Activated CD4-positive, alpha-beta T cell treated with anti-CD3 and anti-CD28 coated beads, Interleukin-2, Interleukin-6, amounts not matched to agents 100 ng/mL and 50 ng/mL, durations not matched to agents 16 hours and 8 hours (primary cell): ENCODE measurements at regions not wholly inside any gene's neighbourhood (a gene's known extent, or its start where the extent isn't known, plus 50 kb on each side); places are given as distances from the start of the nearest gene placed in this dataset.
"Not testable (repeated sequence)": the region's sequence is repeated elsewhere in the genome, so short reads cannot be mapped to it uniquely, and the experiment has no call there.

Source experiments
- DNase-seq: peaks from one replicate; pipeline ENCODE4 v3.0.0-alpha.2; 2020

GRCh38 chr13:109934520-109934919 is 148.1 kb upstream of the IRS2 start:
- DNase-seq: not testable (repeated sequence)

DNA sequence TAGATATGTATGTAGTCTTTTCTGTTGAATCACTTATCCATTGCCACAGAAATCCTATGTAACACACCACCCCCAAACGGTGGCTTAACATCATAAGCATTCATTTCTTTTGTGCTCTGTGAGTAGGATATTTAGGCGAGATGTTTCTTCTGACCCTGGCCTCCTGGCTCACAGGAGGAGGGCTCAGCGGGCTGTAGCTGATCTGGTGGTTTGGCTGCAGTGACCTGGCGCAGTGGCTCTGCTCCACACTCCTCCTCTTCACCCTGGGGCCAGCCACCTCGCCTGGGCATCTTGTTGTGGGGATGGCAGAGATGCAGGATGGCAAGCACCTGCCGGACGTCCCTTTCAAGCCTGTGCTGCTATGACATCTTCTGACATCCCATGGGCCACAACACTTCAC is 147.1 kb upstream of the IRS2 start:
- DNase-seq: no peak

GRCh38 chr13:109924376-109924775 is 138.0 kb upstream of the IRS2 start:
- DNase-seq: no peak

DNA sequence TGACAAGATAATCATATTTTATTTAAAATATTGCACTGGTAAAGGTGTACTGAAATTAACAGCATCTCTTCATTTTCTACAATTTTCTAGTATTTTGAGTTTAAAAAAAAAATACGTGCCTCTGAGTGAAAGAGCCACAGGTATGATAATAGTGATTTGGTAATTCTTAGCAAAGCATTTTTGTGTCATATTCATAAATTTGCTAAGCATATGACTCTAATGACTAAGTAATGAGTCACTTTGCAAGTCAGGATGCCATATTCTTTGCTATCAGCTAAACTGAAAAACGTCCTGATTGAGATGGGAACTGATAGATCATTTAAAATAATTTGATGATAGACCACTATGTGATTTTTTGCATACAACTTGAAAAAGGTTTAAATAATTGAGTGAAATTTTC is 136.1 kb upstream of the IRS2 start:
- DNase-seq: no peak

- DNase-seq: no peak
These were observed 133.5 kb upstream of the IRS2 start for GRCh38 chr13:109919715-109920375.

DNA sequence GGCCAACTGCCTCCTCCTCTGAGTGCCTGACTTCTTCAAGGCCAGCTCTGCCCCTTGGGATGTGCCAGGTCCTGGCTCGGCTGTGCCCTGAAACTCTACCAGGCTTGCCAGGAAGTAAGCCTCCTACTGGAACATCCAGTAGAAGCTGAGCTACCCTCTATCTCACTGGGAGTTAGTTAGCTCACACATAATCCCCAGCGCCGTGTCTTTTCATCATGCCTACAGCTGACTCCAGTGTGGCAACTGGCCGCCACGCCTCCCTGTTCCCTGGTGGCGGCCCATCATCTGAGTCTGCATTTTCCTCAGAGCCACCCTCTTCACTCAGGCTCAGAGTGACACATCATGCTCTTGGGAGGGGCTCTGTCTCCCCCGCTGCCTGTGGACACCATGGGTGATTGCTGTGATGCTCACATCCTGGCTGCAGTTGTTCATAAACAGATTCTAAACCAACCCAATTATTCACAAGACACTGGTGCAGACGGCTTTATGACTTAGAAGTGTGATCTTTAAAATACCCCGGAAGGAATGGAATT is 131.9 kb upstream of the IRS2 start:
- DNase-seq: no peak

GRCh38 chr13:109917422-109917821 is 131.0 kb upstream of the IRS2 start:
- DNase-seq: no peak

DNA sequence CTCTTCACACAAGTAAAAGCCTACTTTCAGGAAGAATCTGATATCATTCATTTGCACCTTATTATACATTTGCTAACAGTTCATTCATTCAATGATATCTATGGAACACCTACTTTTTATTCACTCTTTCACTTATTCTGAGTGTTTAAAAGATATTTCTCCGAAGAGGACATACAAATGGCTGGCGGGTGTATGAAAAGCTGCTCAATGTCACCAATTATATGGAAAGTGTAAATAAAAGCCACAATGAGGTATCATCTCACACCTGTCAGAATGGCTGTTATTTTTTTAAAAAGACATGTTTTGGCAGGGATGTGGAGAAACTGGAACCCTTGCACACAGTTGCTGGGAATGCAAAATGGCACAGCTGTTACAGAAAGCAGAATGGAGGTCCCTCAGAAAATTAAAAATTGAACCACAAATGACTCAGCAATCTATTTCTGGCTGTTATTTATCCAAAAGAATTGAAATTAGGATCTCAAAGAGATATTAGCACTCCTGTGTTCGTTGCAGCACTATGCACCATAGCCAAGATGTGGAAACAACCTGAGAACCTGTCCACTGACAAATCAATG is 127.6 kb upstream of the IRS2 start:
- no peak for DNase-seq

DNA sequence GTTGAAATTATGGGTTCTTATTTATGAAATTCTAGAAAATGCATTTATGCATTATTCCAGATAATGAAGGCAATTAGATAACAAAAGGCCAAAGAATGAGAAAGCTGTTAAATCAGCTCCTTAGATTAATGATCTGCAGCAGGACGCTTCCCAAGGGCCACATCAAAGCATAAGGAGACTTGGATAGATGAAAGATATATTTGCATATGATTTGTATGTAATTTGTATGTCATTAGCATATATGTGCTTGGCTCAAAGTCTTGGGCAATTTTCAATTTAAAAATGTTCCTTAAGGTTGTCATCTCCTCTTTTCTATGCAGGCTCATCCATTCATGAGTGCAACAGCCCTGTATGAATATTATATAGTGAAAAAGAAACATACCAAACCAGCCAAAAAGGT is 126.8 kb upstream of the IRS2 start:
- no peak for DNase-seq

- DNase-seq: no peak
These were observed 123.8 kb upstream of the IRS2 start for GRCh38 chr13:109910194-109910593.

DNA sequence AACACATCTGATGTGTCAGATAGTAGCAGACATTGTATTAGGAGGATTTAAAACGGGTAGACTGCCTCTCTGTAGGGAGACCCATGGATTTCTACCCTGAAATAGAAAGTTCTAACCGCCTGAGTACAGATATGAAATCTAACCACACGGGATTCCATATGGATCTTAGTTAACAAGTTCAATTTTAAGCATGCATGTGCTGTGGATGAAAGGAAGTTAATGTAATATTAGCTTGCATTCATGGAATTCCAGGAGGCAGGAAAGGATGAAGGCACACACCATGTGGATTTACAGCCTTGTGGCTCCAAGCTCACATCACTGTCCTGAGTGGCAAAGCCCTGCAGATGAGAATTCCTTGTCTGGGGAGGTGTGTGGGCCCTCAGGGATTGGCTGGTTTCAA is 120.6 kb upstream of the IRS2 start:
- no peak for DNase-seq

GRCh38 chr13:109904218-109904617 is 117.8 kb upstream of the IRS2 start:
- DNase-seq: no peak

GRCh38 chr13:109900741-109901140 is 114.4 kb upstream of the IRS2 start:
- no peak for DNase-seq

- no peak for DNase-seq
These were observed 113.9 kb upstream of the IRS2 start for GRCh38 chr13:109900320-109900719.

DNA sequence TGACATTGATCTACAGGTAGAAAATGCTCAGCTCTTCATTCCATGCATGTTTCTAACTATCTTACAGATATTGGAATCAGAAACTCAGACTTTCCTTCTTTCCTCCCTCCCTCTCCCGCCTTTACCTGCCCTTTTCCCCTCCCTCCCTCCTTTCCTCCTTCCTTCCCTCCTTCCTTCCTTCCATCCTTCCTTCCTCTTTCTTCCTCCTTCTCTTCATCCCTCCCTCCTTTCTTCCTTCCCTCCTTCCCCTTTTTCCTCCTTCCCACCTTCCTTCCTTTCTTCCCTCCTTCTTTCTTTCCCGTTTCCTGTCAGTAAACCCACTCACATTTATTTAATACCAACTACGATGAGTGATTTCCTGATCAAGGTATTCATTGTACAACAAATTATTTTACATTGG is 113.4 kb upstream of the IRS2 start:
- DNase-seq: no peak

DNA sequence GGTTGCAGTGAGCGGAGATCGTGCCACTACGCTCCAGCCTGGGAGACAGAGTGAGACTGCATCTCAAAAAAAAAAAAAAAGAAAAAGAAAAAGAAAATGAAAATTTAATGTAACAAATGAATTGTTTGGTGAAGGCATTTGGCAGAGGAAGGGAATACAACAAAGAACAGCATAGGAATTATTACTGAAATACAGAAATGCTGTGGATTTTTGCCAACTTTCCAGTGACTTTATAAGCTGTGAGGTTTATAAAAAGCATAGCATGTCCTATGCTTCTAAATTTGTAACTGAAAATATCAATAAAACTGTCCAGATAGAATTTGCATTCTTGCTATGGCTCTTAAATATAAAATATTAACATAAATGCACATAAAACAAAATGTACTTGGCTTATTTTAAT is 112.9 kb upstream of the IRS2 start:
- no peak for DNase-seq

DNA sequence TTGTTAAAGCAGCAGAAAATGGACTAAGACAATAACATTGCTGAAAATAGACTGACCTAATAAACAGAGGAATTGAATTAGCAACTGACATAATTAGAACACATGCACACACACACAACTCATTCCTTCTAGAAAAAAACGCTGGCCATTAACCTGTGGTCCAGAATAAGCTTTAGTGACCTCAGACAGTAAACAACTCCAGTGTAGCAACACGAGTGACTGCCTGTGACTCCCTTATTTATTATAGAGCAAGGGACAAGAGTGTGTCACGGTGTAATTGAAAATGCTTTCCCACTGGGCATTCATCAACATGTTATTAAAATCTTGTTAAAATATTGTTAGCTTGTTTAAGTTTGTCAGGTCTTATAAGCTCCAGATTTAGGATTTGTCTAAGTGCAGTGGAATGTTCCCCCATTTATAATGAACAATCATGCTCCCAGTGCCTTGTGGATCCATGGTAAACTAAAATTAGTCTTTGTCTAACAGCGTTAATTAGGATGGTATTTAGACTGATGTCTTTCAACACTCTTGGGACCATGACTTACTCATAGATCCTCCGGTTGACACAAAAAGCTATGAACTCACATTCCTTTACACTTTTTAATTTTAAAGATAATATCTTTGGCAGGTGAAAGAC is 111.7 kb upstream of the IRS2 start:
- DNase-seq: no peak

DNA sequence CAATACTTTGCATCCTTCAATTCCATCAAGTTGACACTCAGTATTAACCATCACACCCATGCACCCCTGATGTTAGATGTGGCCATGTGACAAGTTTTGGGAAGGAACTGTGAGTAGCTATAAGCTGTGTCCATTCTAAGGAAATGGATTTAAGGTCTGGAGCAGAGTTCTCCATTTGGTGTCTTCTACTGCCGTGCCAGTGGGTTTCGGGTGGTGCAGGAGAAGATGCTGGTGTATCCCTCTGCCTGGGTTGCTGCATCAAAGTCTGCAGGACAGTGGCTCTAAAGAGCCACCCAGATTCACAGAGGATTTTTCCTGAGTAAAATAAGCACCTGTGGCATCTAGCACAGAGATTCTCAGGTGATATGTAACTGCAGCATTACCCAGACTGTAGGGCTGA is 105.7 kb upstream of the IRS2 start:
- DNase-seq: no peak

GRCh38 chr13:109885235-109885634 is 98.9 kb upstream of the IRS2 start:
- DNase-seq: no peak

DNA sequence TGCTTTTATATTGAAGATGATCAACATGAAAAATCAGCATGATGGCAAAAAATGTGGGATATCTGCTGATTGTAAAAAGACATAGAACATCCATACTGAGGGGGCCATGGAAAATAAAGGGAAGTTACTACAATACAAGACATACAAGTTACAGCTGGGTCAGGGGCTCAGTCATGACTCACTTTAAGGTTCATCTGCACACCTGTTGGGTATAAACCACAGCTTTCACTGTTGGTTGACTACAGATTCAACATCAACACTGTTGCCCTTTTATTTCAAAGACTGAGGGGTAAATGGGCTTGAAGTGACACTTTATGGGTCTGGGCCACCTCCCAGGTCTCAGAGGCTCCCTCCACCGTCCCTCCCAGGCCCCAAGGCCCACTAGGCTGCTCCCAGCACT is 98.1 kb upstream of the IRS2 start:
- no peak for DNase-seq

DNA sequence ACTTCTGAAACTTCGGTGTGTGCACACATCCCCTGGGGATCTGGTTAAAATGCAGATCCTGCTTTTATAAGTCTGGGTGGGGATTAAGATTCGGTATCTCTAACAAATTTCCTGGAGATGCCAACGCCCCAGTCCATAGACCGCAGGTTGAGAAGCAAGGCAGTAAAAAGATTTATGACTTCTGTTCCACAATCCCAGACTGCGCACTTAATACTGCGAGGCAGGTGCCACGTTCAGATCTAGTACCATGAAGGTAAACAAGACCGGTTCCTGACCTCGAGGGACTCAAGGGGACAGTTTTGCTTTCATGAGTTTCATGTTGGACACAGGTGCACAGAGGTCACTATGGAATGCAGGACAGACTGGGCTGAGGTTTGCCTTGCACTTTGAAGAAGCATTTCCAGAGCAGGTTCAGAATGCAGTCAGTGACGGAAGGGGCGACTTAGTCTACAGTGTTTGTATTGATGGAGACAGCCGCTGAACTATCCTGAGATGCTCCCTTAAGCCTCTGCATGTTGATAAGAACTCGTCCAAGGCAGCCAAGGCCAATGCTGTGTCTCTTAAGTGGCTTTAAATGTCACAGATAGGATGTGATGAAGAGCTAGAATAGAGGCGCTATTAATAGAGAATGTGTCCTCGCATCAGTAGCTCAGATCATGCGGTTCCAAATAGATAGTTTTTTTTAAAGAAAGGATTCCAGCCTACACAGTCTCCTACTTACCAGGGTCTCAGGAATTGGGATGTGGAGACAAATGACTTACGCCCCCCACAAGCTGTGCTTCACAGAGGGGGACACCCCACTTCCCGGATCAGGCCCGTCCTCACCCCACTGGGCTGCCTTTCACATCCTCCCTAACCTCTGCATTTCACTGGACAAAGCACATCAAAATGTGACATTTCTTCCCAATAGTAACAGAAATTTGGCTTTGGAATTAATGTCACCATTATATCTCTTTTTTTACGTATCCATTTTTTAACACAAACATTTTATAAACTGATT is 97.1 kb upstream of the IRS2 start:
- DNase-seq: no peak

DNA sequence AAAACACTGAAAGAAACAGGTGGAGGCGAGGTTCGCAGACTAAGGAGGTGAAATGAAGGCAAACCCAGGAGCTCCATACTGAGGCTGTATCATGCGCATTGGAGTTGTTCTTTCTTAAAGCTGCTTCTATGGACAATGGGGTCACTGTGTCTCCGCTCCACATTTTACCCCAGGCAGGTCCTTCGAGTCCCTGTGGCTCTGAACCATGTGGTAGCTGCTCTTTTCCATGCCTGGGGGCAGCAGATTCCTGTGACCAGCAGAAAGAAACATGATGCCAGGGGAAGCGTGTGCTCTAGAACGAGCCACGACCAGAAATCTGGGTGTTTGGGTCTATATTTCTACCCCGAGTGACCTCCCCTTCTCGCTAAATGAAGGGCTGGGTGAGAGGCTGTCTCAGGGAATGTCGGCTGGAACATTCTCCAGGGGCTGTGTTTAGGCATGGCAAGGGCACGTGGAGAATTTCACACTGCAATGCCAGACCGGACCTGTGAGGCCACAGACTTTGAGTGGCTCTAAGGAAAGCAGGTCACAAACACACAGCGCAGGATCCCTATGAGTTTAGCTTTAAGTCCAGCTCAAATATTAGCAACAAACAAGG is 95.7 kb upstream of the IRS2 start:
- no peak for DNase-seq

DNA sequence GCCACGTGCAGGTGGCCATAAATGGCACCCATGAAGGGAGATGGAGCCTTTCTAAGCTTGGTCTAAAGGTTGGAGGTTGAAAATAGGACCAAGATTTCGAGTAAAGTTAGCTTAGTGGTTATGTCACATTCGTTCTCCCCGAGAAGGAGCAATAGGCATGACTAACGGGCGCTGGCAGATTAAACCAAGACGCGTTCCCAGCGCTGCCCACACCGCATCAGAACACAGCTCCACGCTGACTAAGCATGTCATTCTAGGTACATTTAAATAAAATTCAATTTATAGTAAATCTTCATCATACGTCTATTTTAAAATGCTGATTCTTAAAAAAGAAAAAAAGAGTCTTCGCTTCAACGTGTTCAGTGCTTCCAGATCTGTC is 95.0 kb upstream of the IRS2 start:
- no peak for DNase-seq
